MG63 (cell line): ENCODE measurements at regions not wholly inside any gene's neighbourhood (a gene's known extent, or its start where the extent isn't known, plus 50 kb on each side); places are given as distances from the start of the nearest gene placed in this dataset.
A peak's percentile ranks its signal among the peaks of the same experiment; 100 is the strongest.
"Not testable (repeated sequence)": the region's sequence is repeated elsewhere in the genome, so short reads cannot be mapped to it uniquely, and the experiment has no call there.

ENCODE experiments used
- DNase-seq: peaks from one replicate; pipeline ENCODE4 v3.0.0-alpha.2; 2020
- H3K27me3 ChIP-seq: fragments of 250-450 bp; sonication (Bioruptor Pico); 2 replicates; pipeline ENCODE4 v1.5.1; 2020; ENCODE audit warnings: mild to moderate bottlenecking, moderate library complexity
- H3K36me3 ChIP-seq: fragments of 250-450 bp; sonication (Bioruptor Pico); 2 replicates; pipeline ENCODE4 v1.5.1; 2020; ENCODE audit warnings: mild to moderate bottlenecking, moderate library complexity
- H3K4me3 ChIP-seq: fragments of 250-450 bp; sonication (Bioruptor Pico); 2 replicates; pipeline ENCODE4 v1.5.1; 2020; ENCODE audit warnings: mild to moderate bottlenecking, moderate library complexity
- H3K9me3 ChIP-seq: fragments of 250-450 bp; sonication (Bioruptor Pico); 2 replicates; pipeline ENCODE4 v1.5.1; 2020; ENCODE audit warnings: mild to moderate bottlenecking, moderate library complexity

- Histone ChIP-seq H3K4me3 (no peak overlapping the region), H3K9me3 (no peaks in the 10 kb centered on the region), H3K27me3 (no peaks in the 10 kb centered on the region), H3K36me3 (no peaks in the 10 kb centered on the region)
- no peak for DNase-seq
Observed at GRCh38 chr13:90654970-90655369, 692.5 kb upstream of the MIR17HG start.

- DNase-seq, H3K27me3 ChIP-seq, H3K36me3 ChIP-seq, H3K9me3 ChIP-seq, H3K4me3 ChIP-seq: not testable (repeated sequence)
Observed at GRCh38 chr13:90664200-90664599, 683.3 kb upstream of the MIR17HG start.

GRCh38 chr13:90673746-90674145 is 673.7 kb upstream of the MIR17HG start:
- Histone ChIP-seq H3K9me3 (no peaks in the 10 kb centered on the region), H3K36me3 (no peaks in the 10 kb centered on the region), H3K27me3 (no peaks in the 10 kb centered on the region), H3K4me3 (no peak overlapping the region)
- no peak for DNase-seq

GRCh38 chr13:90675129-90675528 is 672.4 kb upstream of the MIR17HG start:
- H3K4me3 ChIP-seq, result no peak overlapping the region
- no peaks in the 10 kb centered on the region for H3K9me3 ChIP-seq
- no peaks in the 10 kb centered on the region for H3K27me3 ChIP-seq
- H3K36me3 ChIP-seq, result no peaks in the 10 kb centered on the region
- DNase-seq, result no peak

- H3K27me3 ChIP-seq, result no peaks in the 10 kb centered on the region
- no peaks in the 10 kb centered on the region for H3K9me3 ChIP-seq
- no peak for DNase-seq
- no peak overlapping the region for H3K4me3 ChIP-seq
- H3K36me3 ChIP-seq, result no peaks in the 10 kb centered on the region
Observed at GRCh38 chr13:90680826-90681225, 666.7 kb upstream of the MIR17HG start.

GRCh38 chr13:90683711-90684131 is 663.8 kb upstream of the MIR17HG start:
- H3K9me3 ChIP-seq, result no peaks in the 10 kb centered on the region
- H3K4me3 ChIP-seq, result no peak overlapping the region
- no peak for DNase-seq
- H3K27me3 ChIP-seq, result no peaks in the 10 kb centered on the region
- H3K36me3 ChIP-seq, result no peaks in the 10 kb centered on the region

GRCh38 chr13:90686442-90686841 is 661.0 kb upstream of the MIR17HG start:
- DNase-seq, result peak; percentile 12
- Histone ChIP-seq H3K27me3 (no peaks in the 10 kb centered on the region), H3K4me3 (no peak overlapping the region), H3K9me3 (no peaks in the 10 kb centered on the region), H3K36me3 (no peaks in the 10 kb centered on the region)

GRCh38 chr13:90689111-90689510 is 658.4 kb upstream of the MIR17HG start:
- Histone ChIP-seq H3K4me3 (no peak overlapping the region), H3K27me3 (no peaks in the 10 kb centered on the region)
- no peak for DNase-seq

GRCh38 chr13:90690458-90691080 is 656.9 kb upstream of the MIR17HG start:
- no peaks in the 10 kb centered on the region for H3K9me3 ChIP-seq
- DNase-seq, result no peak
- no peak overlapping the region for H3K4me3 ChIP-seq
- no peaks in the 10 kb centered on the region for H3K36me3 ChIP-seq
- H3K27me3 ChIP-seq, result no peaks in the 10 kb centered on the region

More at GRCh38 chr13:90689111-90689510, 658.4 kb upstream of the MIR17HG start:
- H3K36me3 ChIP-seq, result no peaks in the 10 kb centered on the region
- H3K9me3 ChIP-seq, result no peaks in the 10 kb centered on the region

- no peaks in the 10 kb centered on the region for H3K36me3 ChIP-seq
- no peak for DNase-seq
- H3K4me3 ChIP-seq, result no peak overlapping the region
- no peaks in the 10 kb centered on the region for H3K9me3 ChIP-seq
- no peaks in the 10 kb centered on the region for H3K27me3 ChIP-seq
Observed at GRCh38 chr13:90696254-90696653, 651.2 kb upstream of the MIR17HG start.

- no peak overlapping the region for H3K4me3 ChIP-seq
- H3K9me3 ChIP-seq, result no peaks in the 10 kb centered on the region
- no peaks in the 10 kb centered on the region for H3K27me3 ChIP-seq
- no peaks in the 10 kb centered on the region for H3K36me3 ChIP-seq
- no peak for DNase-seq
Observed at GRCh38 chr13:90696656-90697055, 650.8 kb upstream of the MIR17HG start.

- H3K36me3 ChIP-seq, result no peaks in the 10 kb centered on the region
- no peaks in the 10 kb centered on the region for H3K9me3 ChIP-seq
- no peak overlapping the region for H3K4me3 ChIP-seq
- no peaks in the 10 kb centered on the region for H3K27me3 ChIP-seq
- no peak for DNase-seq
Observed at GRCh38 chr13:90700340-90700739, 647.1 kb upstream of the MIR17HG start.

- no peaks in the 10 kb centered on the region for H3K9me3 ChIP-seq
- H3K4me3 ChIP-seq, result no peak overlapping the region
- H3K36me3 ChIP-seq, result no peaks in the 10 kb centered on the region
- DNase-seq, result no peak
- no peaks in the 10 kb centered on the region for H3K27me3 ChIP-seq
Observed at GRCh38 chr13:90701264-90701663, 646.2 kb upstream of the MIR17HG start.

- no peak for DNase-seq
- Histone ChIP-seq H3K9me3 (no peaks in the 10 kb centered on the region), H3K4me3 (no peak overlapping the region), H3K27me3 (no peaks in the 10 kb centered on the region), H3K36me3 (no peaks in the 10 kb centered on the region)
Observed at GRCh38 chr13:90702050-90702449, 645.4 kb upstream of the MIR17HG start.

- no peaks in the 10 kb centered on the region for H3K36me3 ChIP-seq
- no peak overlapping the region for H3K4me3 ChIP-seq
- DNase-seq, result no peak
- no peaks in the 10 kb centered on the region for H3K27me3 ChIP-seq
- no peaks in the 10 kb centered on the region for H3K9me3 ChIP-seq
Observed at GRCh38 chr13:90706631-90707030, 640.9 kb upstream of the MIR17HG start.

GRCh38 chr13:90708128-90708527 is 639.4 kb upstream of the MIR17HG start:
- H3K36me3 ChIP-seq, result no peaks in the 10 kb centered on the region
- H3K4me3 ChIP-seq, result no peak overlapping the region
- no peaks in the 10 kb centered on the region for H3K27me3 ChIP-seq
- no peak for DNase-seq
- H3K9me3 ChIP-seq, result no peaks in the 10 kb centered on the region

- H3K36me3 ChIP-seq, result no peaks in the 10 kb centered on the region
- DNase-seq, result no peak
- H3K9me3 ChIP-seq, result no peaks in the 10 kb centered on the region
- no peaks in the 10 kb centered on the region for H3K27me3 ChIP-seq
- H3K4me3 ChIP-seq, result no peak overlapping the region
Observed at GRCh38 chr13:90709319-90709718, 638.2 kb upstream of the MIR17HG start.

- Histone ChIP-seq H3K9me3 (no peaks in the 10 kb centered on the region), H3K27me3 (no peaks in the 10 kb centered on the region), H3K36me3 (no peaks in the 10 kb centered on the region), H3K4me3 (no peak overlapping the region)
- DNase-seq, result no peak
Observed at GRCh38 chr13:90710164-90710759, 637.2 kb upstream of the MIR17HG start.
